ENCODE measurements at regions not wholly inside any gene's neighbourhood (a gene's known extent, or its start where the extent isn't known, plus 50 kb on each side); places are given as distances from the start of the nearest gene placed in this dataset.

GRCh38 chr13:58429917-58430316 lies 798.4 kb downstream of the PCDH17 start:
- no peaks in the 10 kb centered on the region for H3K36me3 ChIP-seq (ENCODE audit: low read depth, low read length)
- H3F3A ChIP-seq (ENCODE audit: low read length, unreplicated experiment), result no peaks in the 10 kb centered on the region
- intact Hi-C loops (cut with micrococcal nuclease), result no loop called here
- no peaks in the 10 kb centered on the region for H3K4me1 ChIP-seq (ENCODE audit: insufficient read depth, low read length)
- POLR2A ChIA-PET (ENCODE audit: unreplicated experiment), result no interaction called here
- no peak overlapping the region for H2AFZ ChIP-seq (ENCODE audit: low read length)
- H3K4me2 ChIP-seq (ENCODE audit: low read length), result no peak overlapping the region
- H3K27me3 ChIP-seq (ENCODE audit: low read length), result no peaks in the 10 kb centered on the region
- no peak for ATAC-seq
- no peaks in the 10 kb centered on the region for H3K9me3 ChIP-seq (ENCODE audit: low read length)
- no peaks in the 10 kb centered on the region for H3K9me2 ChIP-seq (replicated peaks; ENCODE audit: low read length)
- no peaks in the 10 kb centered on the region for H3K79me2 ChIP-seq (ENCODE audit: low read length)
- no peaks in the 10 kb centered on the region for H4K20me1 ChIP-seq (ENCODE audit: low read length)
- no peak for DNase-seq
- TF ChIP-seq EZH2phosphoT487 (IDR thresholded peaks at IDR 0.05; ENCODE audit: borderline replicate concordance, low read length), result no peak
- CTCF ChIA-PET, result no interaction called here
- H3K27ac ChIP-seq (ENCODE audit: low read length), result no peak overlapping the region
- H3K4me3 ChIP-seq (ENCODE audit: low read length), result no peak overlapping the region
- BruUV-seq (replicated peaks), result no TSS peak
- no peak overlapping the region for H3K9ac ChIP-seq (ENCODE audit: low read length)

- CTCF ChIA-PET, result no interaction called here
Measured at GRCh38 chr13:58434943-58435342, 803.4 kb downstream of the PCDH17 start.

GRCh38 chr13:58437427-58437826 lies 805.9 kb downstream of the PCDH17 start:
- Histone ChIP-seq H3K27me3 (ENCODE audit: low read length) (no peaks in the 10 kb centered on the region), H3K4me3 (ENCODE audit: low read length) (no peak overlapping the region), H3K9me2 (replicated peaks; ENCODE audit: low read length) (no peaks in the 10 kb centered on the region), H3K36me3 (ENCODE audit: low read depth, low read length) (no peaks in the 10 kb centered on the region), H4K20me1 (ENCODE audit: low read length) (no peaks in the 10 kb centered on the region), H3K4me2 (ENCODE audit: low read length) (no peak overlapping the region), H3K4me1 (ENCODE audit: insufficient read depth, low read length) (no peaks in the 10 kb centered on the region), H3F3A (ENCODE audit: low read length, unreplicated experiment) (no peaks in the 10 kb centered on the region), H3K27ac (ENCODE audit: low read length) (no peak overlapping the region), H2AFZ (ENCODE audit: low read length) (no peak overlapping the region), H3K9ac (ENCODE audit: low read length) (no peak overlapping the region), H3K9me3 (ENCODE audit: low read length) (no peaks in the 10 kb centered on the region), H3K79me2 (ENCODE audit: low read length) (no peaks in the 10 kb centered on the region)
- DNase-seq (no peak), ATAC-seq (no peak)
- BruUV-seq (replicated peaks), result no TSS peak
- TF ChIP-seq EZH2 (IDR thresholded peaks at IDR 0.05; ENCODE audit: low read length, unreplicated experiment), result no peak
- no peak for TF ChIP-seq EZH2phosphoT487 (IDR thresholded peaks at IDR 0.05; ENCODE audit: borderline replicate concordance, low read length)
- TF ChIP-seq, protein P1, sequence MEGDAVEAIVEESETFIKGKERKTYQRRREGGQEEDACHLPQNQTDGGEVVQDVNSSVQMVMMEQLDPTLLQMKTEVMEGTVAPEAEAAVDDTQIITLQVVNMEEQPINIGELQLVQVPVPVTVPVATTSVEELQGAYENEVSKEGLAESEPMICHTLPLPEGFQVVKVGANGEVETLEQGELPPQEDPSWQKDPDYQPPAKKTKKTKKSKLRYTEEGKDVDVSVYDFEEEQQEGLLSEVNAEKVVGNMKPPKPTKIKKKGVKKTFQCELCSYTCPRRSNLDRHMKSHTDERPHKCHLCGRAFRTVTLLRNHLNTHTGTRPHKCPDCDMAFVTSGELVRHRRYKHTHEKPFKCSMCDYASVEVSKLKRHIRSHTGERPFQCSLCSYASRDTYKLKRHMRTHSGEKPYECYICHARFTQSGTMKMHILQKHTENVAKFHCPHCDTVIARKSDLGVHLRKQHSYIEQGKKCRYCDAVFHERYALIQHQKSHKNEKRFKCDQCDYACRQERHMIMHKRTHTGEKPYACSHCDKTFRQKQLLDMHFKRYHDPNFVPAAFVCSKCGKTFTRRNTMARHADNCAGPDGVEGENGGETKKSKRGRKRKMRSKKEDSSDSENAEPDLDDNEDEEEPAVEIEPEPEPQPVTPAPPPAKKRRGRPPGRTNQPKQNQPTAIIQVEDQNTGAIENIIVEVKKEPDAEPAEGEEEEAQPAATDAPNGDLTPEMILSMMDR (conservative IDR thresholded peaks at IDR 0.05; ENCODE audit: low read depth, low read length), result no peak
- ChIA-PET POLR2A (ENCODE audit: unreplicated experiment) (no interaction called here), CTCF (no interaction called here)
- intact Hi-C loops (cut with micrococcal nuclease), result no loop called here

More at GRCh38 chr13:58434943-58435342, 803.4 kb downstream of the PCDH17 start:
- Histone ChIP-seq H3K9me3 (ENCODE audit: low read length) (no peaks in the 10 kb centered on the region), H2AFZ (ENCODE audit: low read length) (no peak overlapping the region), H3K9me2 (replicated peaks; ENCODE audit: low read length) (no peaks in the 10 kb centered on the region), H3K27ac (ENCODE audit: low read length) (no peak overlapping the region), H3K4me3 (ENCODE audit: low read length) (no peak overlapping the region), H4K20me1 (ENCODE audit: low read length) (no peaks in the 10 kb centered on the region), H3K9ac (ENCODE audit: low read length) (no peak overlapping the region), H3K4me2 (ENCODE audit: low read length) (no peak overlapping the region), H3K4me1 (ENCODE audit: insufficient read depth, low read length) (no peaks in the 10 kb centered on the region), H3K27me3 (ENCODE audit: low read length) (no peaks in the 10 kb centered on the region), H3K79me2 (ENCODE audit: low read length) (no peaks in the 10 kb centered on the region), H3K36me3 (ENCODE audit: low read depth, low read length) (no peaks in the 10 kb centered on the region), H3F3A (ENCODE audit: low read length, unreplicated experiment) (no peaks in the 10 kb centered on the region)
- no peak for DNase-seq
- TF ChIP-seq EZH2phosphoT487 (IDR thresholded peaks at IDR 0.05; ENCODE audit: borderline replicate concordance, low read length) (no peak), EZH2 (IDR thresholded peaks at IDR 0.05; ENCODE audit: low read length, unreplicated experiment) (no peak)
- TF ChIP-seq, protein P1 (conservative IDR thresholded peaks at IDR 0.05; ENCODE audit: low read depth, low read length), result no peak
- intact Hi-C loops (cut with micrococcal nuclease), result no loop called here
- ATAC-seq, result no peak
- BruUV-seq (replicated peaks), result no TSS peak
- POLR2A ChIA-PET (ENCODE audit: unreplicated experiment), result no interaction called here
